Ishikawa (cell line): ENCODE measurements at regions not wholly inside any gene's neighbourhood (a gene's known extent, or its start where the extent isn't known, plus 50 kb on each side); places are given as distances from the start of the nearest gene placed in this dataset.

Source experiments
- CEBPB ChIP-seq: IDR thresholded peaks from 2 replicates; pipeline ENCODE4 v1.6.1; 2012
- CREB1 ChIP-seq: IDR thresholded peaks from 2 replicates; pipeline ENCODE4 v1.6.1; 2012; ENCODE audit warnings: low read depth
- EGR1 ChIP-seq: IDR thresholded peaks from 2 replicates; pipeline ENCODE4 v1.6.1; 2012
- EP300 ChIP-seq: IDR thresholded peaks from 2 replicates; pipeline ENCODE4 v1.6.1; 2012; ENCODE audit warnings: borderline replicate concordance
- FOXM1 ChIP-seq: IDR thresholded peaks from 2 replicates; pipeline ENCODE4 v1.6.1; 2012; ENCODE audit warnings: low read depth, borderline replicate concordance
- MAX ChIP-seq: IDR thresholded peaks from 2 replicates; pipeline ENCODE4 v1.6.1; 2012
- NFIC ChIP-seq: IDR thresholded peaks from 2 replicates; pipeline ENCODE4 v1.6.1; 2012
- RAD21 ChIP-seq: IDR thresholded peaks from 2 replicates; pipeline ENCODE4 v1.6.1; 2012; ENCODE audit warnings: low read depth
- REST ChIP-seq: IDR thresholded peaks from 2 replicates; pipeline ENCODE4 v1.6.1; 2012; ENCODE audit warnings: low read depth, mild to moderate bottlenecking
- TAF1 ChIP-seq: IDR thresholded peaks from 2 replicates; pipeline ENCODE4 v1.6.1; 2012; ENCODE audit warnings: low read depth, mild to moderate bottlenecking
- TCF12 ChIP-seq: IDR thresholded peaks from 2 replicates; pipeline ENCODE4 v1.6.1; 2012; ENCODE audit warnings: low read depth
- TEAD4 ChIP-seq: IDR thresholded peaks from 2 replicates; pipeline ENCODE4 v1.6.1; 2012
- USF1 ChIP-seq: IDR thresholded peaks from 2 replicates; pipeline ENCODE4 v1.6.1; 2012
- YY1 ChIP-seq: IDR thresholded peaks from 2 replicates; pipeline ENCODE4 v1.6.1; 2012; ENCODE audit warnings: low read depth
- ZBTB7A ChIP-seq: IDR thresholded peaks from 2 replicates; pipeline ENCODE4 v1.6.1; 2012; ENCODE audit warnings: low read depth

GRCh38 chr1:217993439-217993838 is 291.7 kb upstream of the RRP15 start:
- TF ChIP-seq USF1 = no peak
- TF ChIP-seq MAX = no peak
- TF ChIP-seq REST = no peak
- no peak for TF ChIP-seq ZBTB7A
- TF ChIP-seq EP300 = no peak
- no peak for TF ChIP-seq EGR1
- no peak for TF ChIP-seq YY1
- TF ChIP-seq TAF1 = no peak
- TF ChIP-seq CEBPB = no peak

- TF ChIP-seq MAX (no peak), RAD21 (no peak), REST (no peak), CREB1 (no peak)
These were observed 260.8 kb upstream of the RRP15 start for GRCh38 chr1:218024211-218024720.

- TF ChIP-seq CEBPB (no peak), YY1 (no peak), TCF12 (no peak)
These were observed 259.6 kb upstream of the RRP15 start for GRCh38 chr1:218025454-218025853.

- TF ChIP-seq EP300 = no peak
These were observed 257.9 kb upstream of the RRP15 start for GRCh38 chr1:218027152-218027551.

- no peak for TF ChIP-seq TAF1
- no peak for TF ChIP-seq TCF12
- TF ChIP-seq ZBTB7A = no peak
- TF ChIP-seq MAX = no peak
- TF ChIP-seq CEBPB = no peak
- TF ChIP-seq YY1 = no peak
- no peak for TF ChIP-seq REST
- no peak for TF ChIP-seq FOXM1
- TF ChIP-seq TEAD4 = no peak
- TF ChIP-seq EGR1 = no peak
- no peak for TF ChIP-seq NFIC
These were observed 254.2 kb upstream of the RRP15 start for GRCh38 chr1:218030846-218031245.

- no peak for TF ChIP-seq FOXM1
- no peak for TF ChIP-seq NFIC
- TF ChIP-seq CEBPB = no peak
- TF ChIP-seq YY1 = no peak
- TF ChIP-seq EGR1 = no peak
- no peak for TF ChIP-seq TCF12
- TF ChIP-seq CREB1 = no peak
- TF ChIP-seq ZBTB7A = no peak
- no peak for TF ChIP-seq REST
- no peak for TF ChIP-seq MAX
- TF ChIP-seq EP300 = no peak
- TF ChIP-seq TAF1 = no peak
- no peak for TF ChIP-seq TEAD4
- TF ChIP-seq RAD21 = no peak
- TF ChIP-seq USF1 = no peak
These were observed 253.2 kb upstream of the RRP15 start for GRCh38 chr1:218031901-218032300.
